Activated B cell treated with CpG ODN at 0.5 μM for 24 hours (primary cell): ENCODE measurements at regions not wholly inside any gene's neighbourhood (a gene's known extent, or its start where the extent isn't known, plus 50 kb on each side); places are given as distances from the start of the nearest gene placed in this dataset.

Source experiments
- ATAC-seq: fragments of 200-7000 bp; cut with Tn5 transposase; one replicate; pipeline ENCODE4 v1.10.0; 2021; ENCODE audit warnings: low read depth, mild to moderate bottlenecking, moderate library complexity
- CTCF ChIA-PET: fragments of 350-600 bp; sonication (Branson Sonifier 250); formaldehyde crosslinking; loops from one replicate; lab custom pipeline; 2021; ENCODE audit warnings: antibody characterized with exemption; lab: Charles Lee
- POLR2A ChIA-PET: fragments of 350-600 bp; sonication (Branson Sonifier 250); formaldehyde crosslinking; loops from one replicate; lab custom pipeline; 2021; ENCODE audit warnings: antibody characterized with exemption; lab: Charles Lee
- DNase-seq: peaks from one replicate; pipeline ENCODE4 v3.0.0; 2022
- H3K27ac Mint-ChIP-seq: one replicate; pipeline ENCODE4 v1.8.0; 2020; ENCODE audit warnings: mixed read lengths
- H3K27me3 Mint-ChIP-seq: one replicate; pipeline ENCODE4 v1.8.0; 2021; ENCODE audit warnings: mixed read lengths
- H3K36me3 Mint-ChIP-seq: one replicate; pipeline ENCODE4 v1.8.0; 2021; ENCODE audit warnings: low read depth, mixed read lengths
- H3K4me1 Mint-ChIP-seq: one replicate; pipeline ENCODE4 v1.8.0; 2021; ENCODE audit warnings: mixed read lengths
- H3K4me3 Mint-ChIP-seq: one replicate; pipeline ENCODE4 v1.8.0; 2020; ENCODE audit warnings: mild to moderate bottlenecking, mixed read lengths
- H3K9me3 Mint-ChIP-seq: one replicate; pipeline ENCODE4 v1.8.0; 2020; ENCODE audit warnings: mixed read lengths
- CTCF ChIP-seq: fragments of 200-600 bp; IDR thresholded peaks from one replicate; pipeline ENCODE4 v1.8.0; 2022; ENCODE audit warnings: antibody characterized with exemption, mild to moderate bottlenecking
- intact Hi-C: fragments of 100-400 bp; cut with micrococcal nuclease; formaldehyde crosslinking; loops from one replicate; pipeline ENCODE4 v1.15.1; 2024

- ATAC-seq (no peak), DNase-seq (no peak)
- H3K4me1 Mint-ChIP-seq: no peaks in the 10 kb centered on the region
- no peaks in the 10 kb centered on the region for H3K27me3 Mint-ChIP-seq
- intact Hi-C loops: no loop called here
- ChIA-PET POLR2A (no interaction called here), CTCF (no interaction called here)
- no peak overlapping the region for H3K4me3 Mint-ChIP-seq
- no peak overlapping the region for H3K27ac Mint-ChIP-seq
- no peaks in the 10 kb centered on the region for H3K9me3 Mint-ChIP-seq
- no peaks in the 10 kb centered on the region for H3K36me3 Mint-ChIP-seq
- TF ChIP-seq CTCF: no peak
Observed at GRCh38 chr10:8873310-8873709, 818.8 kb downstream of the GATA3 start.

GRCh38 chr10:8874268-8874667 is 819.8 kb downstream of the GATA3 start:
- intact Hi-C loops: no loop called here
- TF ChIP-seq CTCF: no peak
- CTCF ChIA-PET: no interaction called here
- Mint-ChIP-seq H3K4me1 (no peaks in the 10 kb centered on the region), H3K4me3 (no peak overlapping the region), H3K27ac (no peak overlapping the region), H3K36me3 (no peaks in the 10 kb centered on the region), H3K27me3 (no peaks in the 10 kb centered on the region), H3K9me3 (no peaks in the 10 kb centered on the region)
- no peak for DNase-seq
- POLR2A ChIA-PET: no interaction called here
- no peak for ATAC-seq

GRCh38 chr10:8874972-8875371 is 820.5 kb downstream of the GATA3 start:
- ChIA-PET POLR2A (no interaction called here), CTCF (no interaction called here)
- H3K27me3 Mint-ChIP-seq: no peaks in the 10 kb centered on the region
- DNase-seq (no peak), ATAC-seq (no peak)
- TF ChIP-seq CTCF: no peak
- intact Hi-C loops: no loop called here
- H3K4me1 Mint-ChIP-seq: no peaks in the 10 kb centered on the region
- no peak overlapping the region for H3K4me3 Mint-ChIP-seq
- H3K27ac Mint-ChIP-seq: no peak overlapping the region
- no peaks in the 10 kb centered on the region for H3K9me3 Mint-ChIP-seq
- H3K36me3 Mint-ChIP-seq: no peaks in the 10 kb centered on the region

GRCh38 chr10:8876171-8876570 is 821.7 kb downstream of the GATA3 start:
- H3K9me3 Mint-ChIP-seq: no peaks in the 10 kb centered on the region
- H3K4me3 Mint-ChIP-seq: no peak overlapping the region
- H3K27me3 Mint-ChIP-seq: no peaks in the 10 kb centered on the region
- TF ChIP-seq CTCF: no peak
- no peak overlapping the region for H3K27ac Mint-ChIP-seq
- H3K4me1 Mint-ChIP-seq: no peaks in the 10 kb centered on the region
- intact Hi-C loops: no loop called here
- CTCF ChIA-PET: no interaction called here
- DNase-seq (no peak), ATAC-seq (no peak)
- H3K36me3 Mint-ChIP-seq: no peaks in the 10 kb centered on the region
- POLR2A ChIA-PET: no interaction called here

- ChIA-PET CTCF (no interaction called here), POLR2A (no interaction called here)
- no peak overlapping the region for H3K4me3 Mint-ChIP-seq
- intact Hi-C loops: no loop called here
- no peaks in the 10 kb centered on the region for H3K4me1 Mint-ChIP-seq
- no peak for TF ChIP-seq CTCF
- no peaks in the 10 kb centered on the region for H3K36me3 Mint-ChIP-seq
- DNase-seq: no peak
- ATAC-seq: no peak
- no peak overlapping the region for H3K27ac Mint-ChIP-seq
- H3K9me3 Mint-ChIP-seq: peaks cover 3% of the 10 kb centered on the region
- H3K27me3 Mint-ChIP-seq: no peaks in the 10 kb centered on the region
Observed at GRCh38 chr10:8889538-8889937, 835.0 kb downstream of the GATA3 start.
